Right lung (tissue), 2 donors: ENCODE measurements at regions not wholly inside any gene's neighbourhood (a gene's known extent, or its start where the extent isn't known, plus 50 kb on each side); places are given as distances from the start of the nearest gene placed in this dataset.
A peak's percentile ranks its signal among the peaks of the same experiment; 100 is the strongest.

Source experiments
- DNase-seq, 2 donors: peaks; one replicate each; pipeline ENCODE4 v3.0.0-alpha.2; 2013

GRCh38 chr17:79398441-79398840 is 212.4 kb downstream of the RBFOX3 start:
- no peak for DNase-seq

GRCh38 chr17:79396696-79397095 is 214.2 kb downstream of the RBFOX3 start:
- DNase-seq, result no peak

GRCh38 chr17:79395545-79395944 is 215.3 kb downstream of the RBFOX3 start:
- no peak for DNase-seq

- DNase-seq, result no peak
Measured at GRCh38 chr17:79395066-79395465, 215.8 kb downstream of the RBFOX3 start.

- DNase-seq, result peak; percentile 60 to 73
Measured at GRCh38 chr17:79393358-79394052, 217.3 kb downstream of the RBFOX3 start.

GRCh38 chr17:79392598-79392997 is 218.3 kb downstream of the RBFOX3 start:
- DNase-seq, result no peak

- DNase-seq, result peak; percentile 53 to 66
Measured at GRCh38 chr17:79391376-79392233, 219.2 kb downstream of the RBFOX3 start.

GRCh38 chr17:79389896-79390295 is 221.0 kb downstream of the RBFOX3 start:
- DNase-seq, result no peak

GRCh38 chr17:79388556-79389295 is 222.1 kb downstream of the RBFOX3 start:
- peak in 1 of 2 donors; percentile 29 for DNase-seq

- no peak for DNase-seq
Measured at GRCh38 chr17:79387783-79388182, 223.1 kb downstream of the RBFOX3 start.

GRCh38 chr17:79385962-79386563 is 224.8 kb downstream of the RBFOX3 start:
- DNase-seq, result no peak

- DNase-seq, result no peak
Measured at GRCh38 chr17:79382313-79382712, 228.5 kb downstream of the RBFOX3 start.

- DNase-seq, result no peak
Measured at GRCh38 chr17:79379700-79380445, 231.0 kb downstream of the RBFOX3 start.

- DNase-seq, result no peak
Measured at GRCh38 chr17:79377230-79377786, 233.5 kb downstream of the RBFOX3 start.

GRCh38 chr17:79374807-79375206 is 236.0 kb downstream of the RBFOX3 start:
- DNase-seq, result no peak

- DNase-seq, result no peak
Measured at GRCh38 chr17:79374087-79374689, 236.7 kb downstream of the RBFOX3 start.

GRCh38 chr17:79372470-79373238 is 238.2 kb downstream of the RBFOX3 start:
- DNase-seq, result no peak

- DNase-seq, result no peak
Measured at GRCh38 chr17:79371984-79372383, 238.9 kb downstream of the RBFOX3 start.

- no peak for DNase-seq
Measured at GRCh38 chr17:79370594-79370993, 240.3 kb downstream of the RBFOX3 start.

- no peak for DNase-seq
Measured at GRCh38 chr17:79370126-79370525, 240.7 kb downstream of the RBFOX3 start.
